Naive thymus-derived CD4-positive, alpha-beta T cell (primary cell): ENCODE measurements at regions not wholly inside any gene's neighbourhood (a gene's known extent, or its start where the extent isn't known, plus 50 kb on each side); places are given as distances from the start of the nearest gene placed in this dataset.

Experiments
- ATAC-seq: fragments of 150-1000 bp; cut with Tn5 transposase; 2 replicates; pipeline ENCODE4 v1.10.0; 2021; ENCODE audit warnings: mild to moderate bottlenecking, moderate library complexity
- CTCF ChIA-PET: fragments of 350-600 bp; sonication (Branson Sonifier 250); formaldehyde crosslinking; loops from one replicate; lab custom pipeline; 2021; ENCODE audit warnings: antibody characterized with exemption; lab: Charles Lee
- POLR2A ChIA-PET: fragments of 350-600 bp; sonication (Branson Sonifier 250); formaldehyde crosslinking; loops from one replicate; lab custom pipeline; 2021; ENCODE audit warnings: antibody characterized with exemption, inconsistent platforms; lab: Charles Lee
- DNase-seq, 9 donors: peaks; one replicate each; pipeline versions ENCODE4 v3.0.0 to v3.0.0-alpha.2; 2020 to 2022; ENCODE audit warnings: mixed read lengths in 1 of 9
- H3K27ac ChIP-seq: one replicate; pipeline ENCODE4 v1.7.0; 2013; ENCODE audit warnings: mild to moderate bottlenecking, low read depth, low read length, moderate library complexity
- H3K27me3 ChIP-seq, 2 donors: one replicate each; pipeline ENCODE4 v1.7.0; 2013; ENCODE audit warnings: low read length in 2 of 2, mild to moderate bottlenecking in 2 of 2, moderate library complexity in 2 of 2; ENCODE audit not compliant: control insufficient read depth in 2 of 2, insufficient read depth in 2 of 2
- H3K36me3 ChIP-seq, 3 experiments: 1 replicate in 2 of 3; 2 replicates in 1 of 3; pipeline ENCODE4 v1.7.0; 2013; ENCODE audit warnings: low read length in 3 of 3, mild to moderate bottlenecking in 3 of 3, moderate library complexity in 1 of 3; ENCODE audit not compliant: insufficient read depth in 3 of 3, control insufficient read depth in 2 of 3
- H3K4me1 ChIP-seq, 2 donors: one replicate each; pipeline ENCODE4 v1.7.0; 2013; ENCODE audit warnings: low read length in 2 of 2, mild to moderate bottlenecking in 2 of 2, moderate library complexity in 1 of 2; ENCODE audit not compliant: control insufficient read depth in 2 of 2, insufficient read depth in 2 of 2
- H3K4me3 ChIP-seq: 2 replicates; pipeline ENCODE4 v1.7.0; 2013; ENCODE audit warnings: mild to moderate bottlenecking, low read length
- H3K9me3 ChIP-seq, 3 experiments: 1 replicate in 2 of 3; 2 replicates in 1 of 3; pipeline ENCODE4 v1.7.0; 2013; ENCODE audit warnings: low read length in 3 of 3; ENCODE audit not compliant: control insufficient read depth in 2 of 3
- H3K27ac Mint-ChIP-seq, 9 donors: one replicate each; pipeline ENCODE4 v1.8.0; 2020 to 2022; ENCODE audit warnings: mixed read lengths in 9 of 9, mild to moderate bottlenecking in 8 of 9, moderate library complexity in 5 of 9, inconsistent platforms in 2 of 9
- H3K27me3 Mint-ChIP-seq, 5 donors: one replicate each; pipeline ENCODE4 v1.8.0; 2021 to 2022; ENCODE audit warnings: mixed read lengths in 5 of 5, mild to moderate bottlenecking in 1 of 5
- H3K36me3 Mint-ChIP-seq, 5 donors: one replicate each; pipeline ENCODE4 v1.8.0; 2020 to 2022; ENCODE audit warnings: mixed read lengths in 5 of 5, mild to moderate bottlenecking in 3 of 5, inconsistent platforms in 1 of 5
- H3K4me1 Mint-ChIP-seq, 7 donors: one replicate each; pipeline ENCODE4 v1.8.0; 2020 to 2022; ENCODE audit warnings: mixed read lengths in 7 of 7, mild to moderate bottlenecking in 3 of 7, inconsistent platforms in 1 of 7
- H3K4me3 Mint-ChIP-seq, 10 donors: one replicate each; pipeline ENCODE4 v1.8.0; 2020 to 2022; ENCODE audit warnings: mild to moderate bottlenecking in 10 of 10, mixed read lengths in 10 of 10, moderate library complexity in 6 of 10, inconsistent platforms in 2 of 10
- H3K9me3 Mint-ChIP-seq, 11 donors: one replicate each; pipeline ENCODE4 v1.8.0; 2020 to 2022; ENCODE audit warnings: mixed read lengths in 11 of 11, mild to moderate bottlenecking in 4 of 11, inconsistent platforms in 1 of 11, moderate library complexity in 1 of 11
- intact Hi-C, 2 donors: fragments of 100-400 bp; cut with micrococcal nuclease; formaldehyde crosslinking; loops; one replicate each; pipeline ENCODE4 v1.15.1; 2023

GRCh38 chr18:75880266-75880665, 452.8 kb upstream of the SMIM21 start:
- peaks cover 0 to 12% (median 4%) of the 10 kb centered on the region in 11 donors for H3K9me3 Mint-ChIP-seq
- Histone ChIP-seq H3K27ac (no peak overlapping the region), H3K27me3 (no peaks in the 10 kb centered on the region), H3K36me3 (no peaks in the 10 kb centered on the region), H3K9me3 (no peaks in the 10 kb centered on the region), H3K4me1 (no peaks in the 10 kb centered on the region), H3K4me3 (no peak overlapping the region)
- ATAC-seq (no peak), DNase-seq (no peak)
- CTCF ChIA-PET: interaction anchor here (0.7 kb wide), 1 partner anchor 102 kb away, joined by 3 read pairs; no protein-coding TSS in a partner anchor
- no peaks in the 10 kb centered on the region for H3K4me1 Mint-ChIP-seq
- intact Hi-C loops: loop anchor here in 1 of 2 donors (10.0 kb wide), 1 partner anchor 825 kb away; no protein-coding TSS in a partner anchor
- POLR2A ChIA-PET: no interaction called here
- H3K36me3 Mint-ChIP-seq: peaks cover 0 to 3% (median 0%) of the 10 kb centered on the region in 5 donors
- no peak overlapping the region for H3K27ac Mint-ChIP-seq
- peaks cover 0 to 13% (median 0%) of the 10 kb centered on the region in 5 donors for H3K27me3 Mint-ChIP-seq
- H3K4me3 Mint-ChIP-seq: no peak overlapping the region

DNA sequence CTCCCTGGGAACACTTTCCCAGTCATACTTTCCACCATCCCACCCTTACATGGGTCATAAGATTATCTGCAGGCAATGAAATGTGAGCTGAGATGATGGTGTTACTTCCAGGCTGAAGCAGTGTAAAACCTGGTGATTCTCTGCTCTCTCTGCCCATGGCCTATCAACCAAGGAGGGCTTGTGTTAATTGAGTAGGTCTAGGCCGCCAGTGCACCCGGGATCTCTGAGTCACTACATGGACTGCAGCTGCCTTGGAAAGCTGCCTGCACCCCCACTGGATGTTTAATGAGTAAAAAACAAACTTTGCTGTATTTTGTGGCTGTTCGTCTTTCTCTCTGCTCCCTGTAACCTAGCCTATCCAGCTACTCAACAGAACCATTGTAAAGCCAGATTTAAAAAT, 451.7 kb upstream of the SMIM21 start:
- no peak overlapping the region for H3K27ac Mint-ChIP-seq
- peaks cover 0 to 13% (median 0%) of the 10 kb centered on the region in 5 donors for H3K27me3 Mint-ChIP-seq
- H3K9me3 ChIP-seq: no peaks in the 10 kb centered on the region
- ChIA-PET POLR2A (no interaction called here), CTCF (no interaction called here)
- DNase-seq (no peak), ATAC-seq (no peak)
- no peaks in the 10 kb centered on the region for H3K4me1 Mint-ChIP-seq
- H3K4me3 ChIP-seq: no peak overlapping the region
- H3K4me1 ChIP-seq: no peaks in the 10 kb centered on the region
- peaks cover 0 to 12% (median 4%) of the 10 kb centered on the region in 11 donors for H3K9me3 Mint-ChIP-seq
- H3K27ac ChIP-seq: no peak overlapping the region
- no peaks in the 10 kb centered on the region for H3K27me3 ChIP-seq
- peaks cover 0 to 3% (median 0%) of the 10 kb centered on the region in 5 donors for H3K36me3 Mint-ChIP-seq
- no peak overlapping the region for H3K4me3 Mint-ChIP-seq
- no peaks in the 10 kb centered on the region for H3K36me3 ChIP-seq
- intact Hi-C loops: no loop called here

- Histone ChIP-seq H3K27me3 (no peaks in the 10 kb centered on the region), H3K4me3 (no peak overlapping the region), H3K9me3 (no peaks in the 10 kb centered on the region), H3K4me1 (no peaks in the 10 kb centered on the region), H3K27ac (no peak overlapping the region), H3K36me3 (no peaks in the 10 kb centered on the region)
- Mint-ChIP-seq H3K4me1 (no peaks in the 10 kb centered on the region), H3K27ac (no peak overlapping the region), H3K4me3 (no peak overlapping the region), H3K36me3 (peaks cover 0 to 3% (median 0%) of the 10 kb centered on the region in 5 donors), H3K27me3 (peaks cover 0 to 13% (median 0%) of the 10 kb centered on the region in 5 donors), H3K9me3 (peaks cover 0 to 12% (median 4%) of the 10 kb centered on the region in 11 donors)
- no peak for ATAC-seq
- ChIA-PET POLR2A (no interaction called here), CTCF (no interaction called here)
- no peak for DNase-seq
- intact Hi-C loops: no loop called here
Measured at GRCh38 chr18:75875559-75875958, 448.1 kb upstream of the SMIM21 start.

GRCh38 chr18:75874401-75875089, 447.0 kb upstream of the SMIM21 start:
- H3K9me3 Mint-ChIP-seq: peaks cover 0 to 12% (median 4%) of the 10 kb centered on the region in 11 donors
- no peaks in the 10 kb centered on the region for H3K4me1 Mint-ChIP-seq
- intact Hi-C loops: no loop called here
- H3K4me3 Mint-ChIP-seq: no peak overlapping the region
- no peaks in the 10 kb centered on the region for H3K4me1 ChIP-seq
- ChIA-PET POLR2A (interaction anchor here (0.7 kb wide), 1 partner anchor 340 kb away, joined by 3 read pairs; no protein-coding TSS in a partner anchor), CTCF (no interaction called here)
- H3K4me3 ChIP-seq: no peak overlapping the region
- no peak overlapping the region for H3K27ac Mint-ChIP-seq
- no peaks in the 10 kb centered on the region for H3K36me3 ChIP-seq
- DNase-seq (no peak), ATAC-seq (no peak)
- H3K27ac ChIP-seq: no peak overlapping the region
- H3K27me3 ChIP-seq: no peaks in the 10 kb centered on the region
- no peaks in the 10 kb centered on the region for H3K9me3 ChIP-seq
- H3K36me3 Mint-ChIP-seq: peaks cover 0 to 3% (median 0%) of the 10 kb centered on the region in 5 donors
- peaks cover 0 to 12% (median 0%) of the 10 kb centered on the region in 5 donors for H3K27me3 Mint-ChIP-seq

- Mint-ChIP-seq H3K4me1 (no peaks in the 10 kb centered on the region), H3K27ac (no peak overlapping the region), H3K4me3 (no peak overlapping the region), H3K9me3 (peaks cover 0 to 7% (median 0%) of the 10 kb centered on the region in 11 donors), H3K36me3 (no peaks in the 10 kb centered on the region), H3K27me3 (peaks cover 0 to 12% (median 0%) of the 10 kb centered on the region in 5 donors)
- DNase-seq (no peak), ATAC-seq (no peak)
- intact Hi-C loops: no loop called here
- Histone ChIP-seq H3K9me3 (no peaks in the 10 kb centered on the region), H3K27ac (no peak overlapping the region), H3K36me3 (no peaks in the 10 kb centered on the region), H3K27me3 (no peaks in the 10 kb centered on the region), H3K4me3 (no peak overlapping the region), H3K4me1 (no peaks in the 10 kb centered on the region)
- ChIA-PET CTCF (no interaction called here), POLR2A (no interaction called here)
Measured at GRCh38 chr18:75871596-75871995, 444.1 kb upstream of the SMIM21 start.

GRCh38 chr18:75869162-75869561, 441.7 kb upstream of the SMIM21 start:
- no peaks in the 10 kb centered on the region for H3K27me3 ChIP-seq
- no peak overlapping the region for H3K27ac Mint-ChIP-seq
- H3K36me3 ChIP-seq: no peaks in the 10 kb centered on the region
- no peaks in the 10 kb centered on the region for H3K4me1 ChIP-seq
- peaks cover 0 to 2% (median 0%) of the 10 kb centered on the region in 11 donors for H3K9me3 Mint-ChIP-seq
- ChIA-PET POLR2A (no interaction called here), CTCF (no interaction called here)
- intact Hi-C loops: no loop called here
- H3K4me3 Mint-ChIP-seq: no peak overlapping the region
- no peak overlapping the region for H3K27ac ChIP-seq
- peaks cover 0 to 14% (median 12%) of the 10 kb centered on the region in 5 donors for H3K27me3 Mint-ChIP-seq
- no peaks in the 10 kb centered on the region for H3K4me1 Mint-ChIP-seq
- no peak overlapping the region for H3K4me3 ChIP-seq
- no peaks in the 10 kb centered on the region for H3K36me3 Mint-ChIP-seq
- DNase-seq (no peak), ATAC-seq (no peak)
- H3K9me3 ChIP-seq: no peaks in the 10 kb centered on the region

DNA sequence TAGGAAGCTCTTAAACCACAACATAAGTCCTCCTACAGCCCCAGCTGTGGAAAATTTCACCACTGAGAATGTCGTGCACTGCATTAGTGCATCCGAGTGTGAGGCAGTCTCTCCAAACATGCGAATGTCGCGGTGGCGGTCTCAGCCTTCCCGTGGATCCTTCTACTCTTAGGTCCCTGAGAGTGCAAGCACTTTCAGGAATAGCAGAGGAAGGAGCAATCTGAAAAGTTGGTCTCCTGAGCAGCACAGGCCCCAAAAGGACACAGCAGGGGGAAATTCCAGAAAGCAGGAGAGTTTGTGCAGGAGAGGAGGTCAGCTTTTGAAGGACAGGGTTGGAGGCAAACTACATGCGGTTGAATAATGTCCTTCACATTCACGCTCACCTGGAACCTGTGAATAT, 440.5 kb upstream of the SMIM21 start:
- ChIA-PET CTCF (no interaction called here), POLR2A (no interaction called here)
- H3K27ac Mint-ChIP-seq: no peak overlapping the region
- no peak overlapping the region for H3K4me3 Mint-ChIP-seq
- Histone ChIP-seq H3K27ac (no peak overlapping the region), H3K4me3 (no peak overlapping the region), H3K36me3 (no peaks in the 10 kb centered on the region), H3K9me3 (no peaks in the 10 kb centered on the region), H3K27me3 (no peaks in the 10 kb centered on the region), H3K4me1 (no peaks in the 10 kb centered on the region)
- H3K4me1 Mint-ChIP-seq: no peaks in the 10 kb centered on the region
- intact Hi-C loops: no loop called here
- peaks cover 0 to 1% (median 0%) of the 10 kb centered on the region in 11 donors for H3K9me3 Mint-ChIP-seq
- peaks cover 0 to 21% (median 17%) of the 10 kb centered on the region in 5 donors for H3K27me3 Mint-ChIP-seq
- DNase-seq: no peak
- ATAC-seq: no peak
- no peaks in the 10 kb centered on the region for H3K36me3 Mint-ChIP-seq
